ENCODE measurements at regions not wholly inside any gene's neighbourhood (a gene's known extent, or its start where the extent isn't known, plus 50 kb on each side); places are given as distances from the start of the nearest gene placed in this dataset.
"Not testable (repeated sequence)": the region's sequence is repeated elsewhere in the genome, so short reads cannot be mapped to it uniquely, and the experiment has no call there.

DNA sequence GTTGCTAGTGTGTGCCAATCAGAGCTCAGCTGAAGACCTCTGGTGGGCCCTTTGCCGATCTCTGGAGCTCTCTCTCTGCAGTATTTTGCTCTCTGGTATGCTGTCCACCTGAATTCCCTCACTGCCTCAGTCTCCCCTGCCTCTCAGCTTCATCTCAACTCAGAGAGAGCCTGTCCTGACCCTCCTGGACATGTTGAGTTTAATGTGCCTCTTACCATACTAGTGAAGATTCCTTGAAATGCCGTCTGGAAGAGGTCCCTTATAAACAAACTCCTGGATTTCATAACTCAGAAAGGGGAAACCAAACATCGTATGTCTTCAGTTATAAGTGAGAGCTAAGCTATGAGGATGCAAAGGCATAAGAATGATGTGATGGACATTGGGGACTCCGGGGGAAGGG is 231.1 kb upstream of the ZNF217 start:
- no peaks in the 10 kb centered on the region for H3K27me3 ChIP-seq (replicated peaks; ENCODE audit: control insufficient read depth, insufficient read depth, low read length)
- no peaks in the 10 kb centered on the region for H3K36me3 ChIP-seq (ENCODE audit: control insufficient read depth, insufficient read depth, low read length)
- H3K4me3 ChIP-seq (replicated peaks; ENCODE audit: low read depth, low read length): no peak overlapping the region
- TF ChIP-seq, protein P1, sequence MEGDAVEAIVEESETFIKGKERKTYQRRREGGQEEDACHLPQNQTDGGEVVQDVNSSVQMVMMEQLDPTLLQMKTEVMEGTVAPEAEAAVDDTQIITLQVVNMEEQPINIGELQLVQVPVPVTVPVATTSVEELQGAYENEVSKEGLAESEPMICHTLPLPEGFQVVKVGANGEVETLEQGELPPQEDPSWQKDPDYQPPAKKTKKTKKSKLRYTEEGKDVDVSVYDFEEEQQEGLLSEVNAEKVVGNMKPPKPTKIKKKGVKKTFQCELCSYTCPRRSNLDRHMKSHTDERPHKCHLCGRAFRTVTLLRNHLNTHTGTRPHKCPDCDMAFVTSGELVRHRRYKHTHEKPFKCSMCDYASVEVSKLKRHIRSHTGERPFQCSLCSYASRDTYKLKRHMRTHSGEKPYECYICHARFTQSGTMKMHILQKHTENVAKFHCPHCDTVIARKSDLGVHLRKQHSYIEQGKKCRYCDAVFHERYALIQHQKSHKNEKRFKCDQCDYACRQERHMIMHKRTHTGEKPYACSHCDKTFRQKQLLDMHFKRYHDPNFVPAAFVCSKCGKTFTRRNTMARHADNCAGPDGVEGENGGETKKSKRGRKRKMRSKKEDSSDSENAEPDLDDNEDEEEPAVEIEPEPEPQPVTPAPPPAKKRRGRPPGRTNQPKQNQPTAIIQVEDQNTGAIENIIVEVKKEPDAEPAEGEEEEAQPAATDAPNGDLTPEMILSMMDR (IDR thresholded peaks at IDR 0.05; ENCODE audit: insufficient read depth, low read length, poor library complexity, severe bottlenecking): no peak
- no peak for DNase-seq (ENCODE audit: extremely low read depth, insufficient read length)

DNA sequence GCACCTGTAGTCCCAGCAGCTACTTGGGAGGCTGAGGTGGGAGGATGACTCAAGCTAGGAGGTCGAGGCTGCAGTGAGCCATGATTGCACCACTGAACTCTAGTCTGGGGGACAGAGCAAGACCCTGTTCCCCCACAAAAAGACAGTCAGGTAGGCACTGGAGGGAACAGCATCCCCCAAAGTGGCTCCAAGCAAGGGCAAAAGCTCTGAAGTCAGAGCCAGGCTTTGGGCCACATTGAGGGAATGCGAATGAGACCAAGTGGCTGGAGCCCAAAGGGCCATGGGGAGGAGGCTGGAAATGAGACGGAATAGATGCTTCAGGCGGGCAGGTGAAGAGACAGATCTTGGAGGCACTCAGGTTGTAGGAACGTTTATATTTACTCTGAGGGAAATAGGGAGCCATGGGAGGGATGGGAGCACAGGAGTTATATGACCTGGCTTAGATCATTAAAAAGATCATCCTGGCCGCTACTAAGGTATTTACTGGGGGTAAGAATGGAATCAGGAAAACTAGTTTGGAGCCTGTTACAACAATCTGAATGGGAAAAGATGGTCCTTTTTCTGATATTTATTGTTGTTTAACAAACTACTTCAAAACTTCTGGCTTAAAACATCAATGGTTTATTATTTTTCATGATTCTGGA is 229.6 kb upstream of the ZNF217 start:
- Histone ChIP-seq H3K27me3 (replicated peaks; ENCODE audit: control insufficient read depth, insufficient read depth, low read length) (no peaks in the 10 kb centered on the region), H3K4me3 (replicated peaks; ENCODE audit: low read depth, low read length) (no peak overlapping the region), H3K36me3 (ENCODE audit: control insufficient read depth, insufficient read depth, low read length) (no peaks in the 10 kb centered on the region)
- DNase-seq (ENCODE audit: extremely low read depth, insufficient read length): no peak
- TF ChIP-seq, protein P1 (IDR thresholded peaks at IDR 0.05; ENCODE audit: insufficient read depth, low read length, poor library complexity, severe bottlenecking): no peak

DNA sequence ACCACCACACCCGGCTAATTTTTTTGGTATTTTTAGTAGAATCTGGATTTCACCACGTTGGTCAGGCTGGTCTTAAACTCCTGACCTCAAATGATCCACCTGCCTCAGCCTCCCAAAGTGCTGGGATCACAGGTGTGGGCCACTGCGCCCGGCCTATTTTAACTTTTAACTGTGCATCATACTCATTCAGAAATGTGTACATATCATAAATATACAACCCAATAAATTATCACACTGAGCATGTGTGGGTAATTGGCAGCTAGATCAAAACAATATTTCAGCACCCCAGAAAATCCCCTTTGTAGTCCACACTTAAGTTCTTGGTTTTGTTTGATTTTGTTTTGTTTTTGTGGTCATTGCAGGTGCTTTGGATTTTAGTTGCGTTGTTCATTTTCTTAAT is 228.9 kb upstream of the ZNF217 start:
- DNase-seq (ENCODE audit: extremely low read depth, insufficient read length): no peak
- TF ChIP-seq, protein P1 (IDR thresholded peaks at IDR 0.05; ENCODE audit: insufficient read depth, low read length, poor library complexity, severe bottlenecking): no peak

DNA sequence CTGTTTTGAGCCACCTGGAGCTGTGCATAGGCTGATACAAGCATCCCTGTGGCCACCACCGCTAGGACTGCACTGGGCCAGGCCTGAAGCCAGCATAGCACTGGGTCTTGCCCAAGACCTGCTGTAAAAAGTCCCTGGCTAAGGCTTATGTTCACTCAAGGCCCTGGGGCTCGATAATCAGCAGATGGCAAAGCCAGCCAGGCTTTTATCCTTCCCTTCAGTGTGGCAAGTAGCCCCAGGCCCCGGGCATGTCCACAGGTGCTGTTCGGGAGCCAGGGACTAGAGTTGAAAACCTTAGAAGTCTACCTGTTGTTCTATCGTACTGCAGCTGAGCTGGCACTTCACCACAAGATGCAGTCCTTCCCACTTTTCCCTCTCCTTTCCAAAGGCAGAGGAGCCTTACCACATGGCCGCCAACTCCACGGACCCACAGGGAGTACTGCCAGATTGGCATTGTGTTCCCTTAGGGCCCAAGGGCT is 226.4 kb upstream of the ZNF217 start:
- no peaks in the 10 kb centered on the region for H3K36me3 ChIP-seq (ENCODE audit: control insufficient read depth, insufficient read depth, low read length)
- H3K27me3 ChIP-seq (replicated peaks; ENCODE audit: control insufficient read depth, insufficient read depth, low read length): no peaks in the 10 kb centered on the region
- no peak overlapping the region for H3K4me3 ChIP-seq (replicated peaks; ENCODE audit: low read depth, low read length)
- TF ChIP-seq, protein P1 (IDR thresholded peaks at IDR 0.05; ENCODE audit: insufficient read depth, low read length, poor library complexity, severe bottlenecking): no peak
- no peak for DNase-seq (ENCODE audit: extremely low read depth, insufficient read length)

More for the DNA sequence above, 228.9 kb upstream of the ZNF217 start:
- Histone ChIP-seq H3K27me3 (replicated peaks; ENCODE audit: control insufficient read depth, insufficient read depth, low read length) (no peaks in the 10 kb centered on the region), H3K4me3 (replicated peaks; ENCODE audit: low read depth, low read length) (no peak overlapping the region), H3K36me3 (ENCODE audit: control insufficient read depth, insufficient read depth, low read length) (no peaks in the 10 kb centered on the region)

DNA sequence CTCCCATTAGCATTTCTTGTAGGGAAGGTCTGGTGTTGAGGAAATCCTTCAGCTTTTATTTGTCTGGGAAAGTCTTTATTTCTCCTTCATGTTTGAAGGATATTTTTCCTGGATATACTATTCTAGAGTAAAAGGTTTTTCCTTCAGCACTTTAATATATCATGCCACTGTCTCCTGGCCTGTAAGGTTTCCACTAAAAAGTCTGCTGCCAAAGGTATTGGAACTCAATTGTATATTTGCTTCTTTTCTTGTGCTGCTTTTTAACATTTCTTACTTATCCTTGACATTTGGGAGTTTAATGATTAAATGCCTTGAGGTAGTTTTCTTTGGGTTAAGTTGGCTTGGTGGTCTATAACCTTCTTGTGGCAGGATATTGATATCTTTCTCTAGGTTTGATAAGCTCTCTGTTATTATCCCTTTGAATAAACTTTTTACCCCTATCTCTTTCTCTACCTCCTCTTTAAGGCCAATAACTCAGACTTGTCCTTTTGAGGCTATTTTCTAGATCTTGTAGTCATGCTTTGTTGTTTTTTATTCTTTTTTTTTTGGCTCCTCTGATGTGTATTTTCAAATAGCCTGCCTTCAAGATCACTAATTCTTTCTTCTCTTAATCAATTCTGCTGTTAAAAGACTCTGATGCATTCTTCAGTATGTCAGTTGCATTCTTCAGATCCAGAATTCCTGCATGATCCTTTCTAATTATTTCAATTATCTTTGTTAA is 225.0 kb upstream of the ZNF217 start:
- H3K27me3 ChIP-seq (replicated peaks; ENCODE audit: control insufficient read depth, insufficient read depth, low read length): no peaks in the 10 kb centered on the region
- H3K4me3 ChIP-seq (replicated peaks; ENCODE audit: low read depth, low read length): no peak overlapping the region
- DNase-seq (ENCODE audit: extremely low read depth, insufficient read length): no peak
- H3K36me3 ChIP-seq (ENCODE audit: control insufficient read depth, insufficient read depth, low read length): no peaks in the 10 kb centered on the region
- TF ChIP-seq, protein P1 (IDR thresholded peaks at IDR 0.05; ENCODE audit: insufficient read depth, low read length, poor library complexity, severe bottlenecking): no peak

DNA sequence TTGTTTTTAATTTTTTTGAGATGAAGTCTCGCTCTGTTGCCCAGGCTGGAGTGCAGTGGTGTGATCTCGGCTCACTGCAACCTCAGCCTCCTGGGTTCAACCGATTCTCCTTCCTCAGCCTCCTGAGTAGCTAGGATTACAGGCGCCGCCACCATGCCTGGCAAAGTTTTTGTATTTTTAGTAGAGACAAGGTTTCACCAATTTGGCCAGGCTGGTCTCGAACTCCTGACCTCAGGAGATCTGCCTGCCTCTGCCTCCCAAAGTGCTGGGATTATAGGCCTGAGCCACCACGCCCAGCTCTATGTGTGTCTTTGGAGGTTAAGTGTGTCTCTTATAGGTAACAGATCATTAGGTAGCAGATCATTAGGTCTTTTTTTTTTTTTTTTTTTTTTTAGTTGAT is 223.9 kb upstream of the ZNF217 start:
- DNase-seq (ENCODE audit: extremely low read depth, insufficient read length); H3K36me3 ChIP-seq (ENCODE audit: control insufficient read depth, insufficient read depth, low read length); H3K27me3 ChIP-seq (replicated peaks; ENCODE audit: control insufficient read depth, insufficient read depth, low read length); H3K4me3 ChIP-seq (replicated peaks; ENCODE audit: low read depth, low read length): not testable (repeated sequence)
